ENCODE measurements at regions not wholly inside any gene's neighbourhood (a gene's known extent, or its start where the extent isn't known, plus 50 kb on each side); places are given as distances from the start of the nearest gene placed in this dataset.

DNA sequence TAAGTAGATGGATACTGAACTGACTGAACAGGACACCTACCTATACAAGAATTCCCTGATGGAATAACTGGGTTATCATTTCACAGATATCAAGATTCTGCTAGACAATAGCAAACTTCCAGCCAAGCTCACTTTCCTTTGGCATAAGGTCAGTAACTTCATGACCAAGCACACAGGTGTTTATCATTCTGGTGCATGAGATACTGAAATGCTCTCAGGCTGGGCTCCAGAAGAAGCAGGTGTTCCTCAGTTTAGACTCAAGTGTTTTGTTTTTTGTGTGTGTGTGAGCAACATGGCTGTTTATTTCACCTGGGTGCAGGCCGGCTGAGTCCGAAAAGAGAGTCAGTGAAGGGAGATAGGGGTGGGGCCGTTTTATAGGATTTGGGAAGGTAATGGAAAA, 201.5 kb upstream of the SPOCK3 start:
- TF ChIP-seq, protein P1, sequence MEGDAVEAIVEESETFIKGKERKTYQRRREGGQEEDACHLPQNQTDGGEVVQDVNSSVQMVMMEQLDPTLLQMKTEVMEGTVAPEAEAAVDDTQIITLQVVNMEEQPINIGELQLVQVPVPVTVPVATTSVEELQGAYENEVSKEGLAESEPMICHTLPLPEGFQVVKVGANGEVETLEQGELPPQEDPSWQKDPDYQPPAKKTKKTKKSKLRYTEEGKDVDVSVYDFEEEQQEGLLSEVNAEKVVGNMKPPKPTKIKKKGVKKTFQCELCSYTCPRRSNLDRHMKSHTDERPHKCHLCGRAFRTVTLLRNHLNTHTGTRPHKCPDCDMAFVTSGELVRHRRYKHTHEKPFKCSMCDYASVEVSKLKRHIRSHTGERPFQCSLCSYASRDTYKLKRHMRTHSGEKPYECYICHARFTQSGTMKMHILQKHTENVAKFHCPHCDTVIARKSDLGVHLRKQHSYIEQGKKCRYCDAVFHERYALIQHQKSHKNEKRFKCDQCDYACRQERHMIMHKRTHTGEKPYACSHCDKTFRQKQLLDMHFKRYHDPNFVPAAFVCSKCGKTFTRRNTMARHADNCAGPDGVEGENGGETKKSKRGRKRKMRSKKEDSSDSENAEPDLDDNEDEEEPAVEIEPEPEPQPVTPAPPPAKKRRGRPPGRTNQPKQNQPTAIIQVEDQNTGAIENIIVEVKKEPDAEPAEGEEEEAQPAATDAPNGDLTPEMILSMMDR (IDR thresholded peaks at IDR 0.05 in 2 of 3, conservative IDR thresholded peaks at IDR 0.05 in 1 of 3; ENCODE audit: borderline replicate concordance in 1 of 3, insufficient read depth in 1 of 3, low read depth in 2 of 3, low read length in 2 of 3), result no peak
- TF ChIP-seq, protein P2, sequence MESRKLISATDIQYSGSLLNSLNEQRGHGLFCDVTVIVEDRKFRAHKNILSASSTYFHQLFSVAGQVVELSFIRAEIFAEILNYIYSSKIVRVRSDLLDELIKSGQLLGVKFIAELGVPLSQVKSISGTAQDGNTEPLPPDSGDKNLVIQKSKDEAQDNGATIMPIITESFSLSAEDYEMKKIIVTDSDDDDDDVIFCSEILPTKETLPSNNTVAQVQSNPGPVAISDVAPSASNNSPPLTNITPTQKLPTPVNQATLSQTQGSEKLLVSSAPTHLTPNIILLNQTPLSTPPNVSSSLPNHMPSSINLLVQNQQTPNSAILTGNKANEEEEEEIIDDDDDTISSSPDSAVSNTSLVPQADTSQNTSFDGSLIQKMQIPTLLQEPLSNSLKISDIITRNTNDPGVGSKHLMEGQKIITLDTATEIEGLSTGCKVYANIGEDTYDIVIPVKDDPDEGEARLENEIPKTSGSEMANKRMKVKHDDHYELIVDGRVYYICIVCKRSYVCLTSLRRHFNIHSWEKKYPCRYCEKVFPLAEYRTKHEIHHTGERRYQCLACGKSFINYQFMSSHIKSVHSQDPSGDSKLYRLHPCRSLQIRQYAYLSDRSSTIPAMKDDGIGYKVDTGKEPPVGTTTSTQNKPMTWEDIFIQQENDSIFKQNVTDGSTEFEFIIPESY (IDR thresholded peaks at IDR 0.05; ENCODE audit: extremely low read depth, insufficient replicate concordance, low read length), result no peak
- TF ChIP-seq RAD21 (IDR thresholded peaks at IDR 0.05; ENCODE audit: low read depth) (no peak), CBX3 (IDR thresholded peaks at IDR 0.05; ENCODE audit: low read depth) (no peak), EGR1 (IDR thresholded peaks at IDR 0.05; ENCODE audit: low read depth) (no peak), CEBPB (IDR thresholded peaks at IDR 0.05; ENCODE audit: low read depth) (no peak)

Data from HCT116 (cell line).